ENCODE measurements at regions not wholly inside any gene's neighbourhood (a gene's known extent, or its start where the extent isn't known, plus 50 kb on each side); places are given as distances from the start of the nearest gene placed in this dataset.
A peak's percentile ranks its signal among the peaks of the same experiment; 100 is the strongest.
"Not testable (repeated sequence)": the region's sequence is repeated elsewhere in the genome, so short reads cannot be mapped to it uniquely, and the experiment has no call there.

- H3K56ac ChIP-seq (ENCODE audit: insufficient read length, low read depth, low read length); H2BK120ac ChIP-seq (ENCODE audit: low read depth, low read length, poor library complexity, severe bottlenecking); H3K18ac ChIP-seq (ENCODE audit: insufficient read length, low read depth, low read length); H2AK5ac ChIP-seq (ENCODE audit: insufficient read length, low read length); H3K9me3 ChIP-seq (ENCODE audit: control insufficient read depth, low read depth, low read length); H4K5ac ChIP-seq (ENCODE audit: insufficient read length, low read depth, low read length); H2AFZ ChIP-seq (ENCODE audit: low read length); H3K36me3 Mint-ChIP-seq (ENCODE audit: insufficient read depth in 1 of 3, low read depth in 3 of 3); H3K27me3 ChIP-seq (ENCODE audit: insufficient read depth, low read length); H3K23ac ChIP-seq (ENCODE audit: insufficient read length, low read depth, low read length); H3K9me3 Mint-ChIP-seq; H3K4ac ChIP-seq (ENCODE audit: low read depth, low read length); H3K23me2 ChIP-seq (ENCODE audit: insufficient read length, low read depth, low read length, poor library complexity, severe bottlenecking); H3K79me2 ChIP-seq (ENCODE audit: insufficient read depth, low read length); H3T11ph ChIP-seq (ENCODE audit: low read length); H4K20me1 ChIP-seq (ENCODE audit: control insufficient read depth, insufficient read depth, insufficient read length); H3K9ac ChIP-seq (ENCODE audit: extremely low read depth, insufficient read length, low read length); H4K91ac ChIP-seq (ENCODE audit: insufficient read length, low read depth, low read length); H3K27ac ChIP-seq (ENCODE audit: insufficient read length, low read depth, low read length); H4K8ac ChIP-seq (replicated peaks; ENCODE audit: insufficient read length, low read depth, low read length); H3K4me3 Mint-ChIP-seq; H3K14ac ChIP-seq (ENCODE audit: insufficient read depth, low read length); H3K4me1 ChIP-seq (ENCODE audit: insufficient read depth, low read length); H2BK20ac ChIP-seq (ENCODE audit: low read depth, low read length, poor library complexity, severe bottlenecking); H3K27me3 Mint-ChIP-seq (ENCODE audit: low read depth); H2BK15ac ChIP-seq (ENCODE audit: low read depth, low read length); DNase-seq; H2BK12ac ChIP-seq (ENCODE audit: insufficient read length, low read depth, low read length); H2BK5ac ChIP-seq (ENCODE audit: insufficient read length, low read length); H3K4me2 ChIP-seq (ENCODE audit: insufficient read depth, insufficient read length, low read length); H3K79me1 ChIP-seq (ENCODE audit: insufficient read depth, low read depth, low read length, poor library complexity, severe bottlenecking): not testable (repeated sequence)
- Mint-ChIP-seq H3K27ac (peak overlapping the region in 1 of 3 experiments; percentile 65; a peak in 2 of 7 replicates), H3K4me1 (peaks cover 30 to 35% of the 10 kb centered on the region in 2 experiments)
- WGBS (ENCODE audit: extremely low coverage, insufficient read length, low lambda C conversion rate): no CpG with 5 or more reads among the region's 6 CpGs
Observed at GRCh38 chr10:80018406-80018984, 60.0 kb upstream of the TMEM254 start.

GRCh38 chr10:80017186-80017585, 61.3 kb upstream of the TMEM254 start:
- H3T11ph ChIP-seq (ENCODE audit: low read length); H3K27ac Mint-ChIP-seq; H3K36me3 Mint-ChIP-seq (ENCODE audit: insufficient read depth in 1 of 3, low read depth in 3 of 3); H3K18ac ChIP-seq (ENCODE audit: insufficient read length, low read depth, low read length); H3K79me1 ChIP-seq (ENCODE audit: insufficient read depth, low read depth, low read length, poor library complexity, severe bottlenecking); H4K91ac ChIP-seq (ENCODE audit: insufficient read length, low read depth, low read length); H3K27me3 Mint-ChIP-seq (ENCODE audit: low read depth); H2BK12ac ChIP-seq (ENCODE audit: insufficient read length, low read depth, low read length); H3K23me2 ChIP-seq (ENCODE audit: insufficient read length, low read depth, low read length, poor library complexity, severe bottlenecking); H2BK20ac ChIP-seq (ENCODE audit: low read depth, low read length, poor library complexity, severe bottlenecking); H4K20me1 ChIP-seq (ENCODE audit: control insufficient read depth, insufficient read depth, insufficient read length); H3K27me3 ChIP-seq (ENCODE audit: insufficient read depth, low read length); H3K4me2 ChIP-seq (ENCODE audit: insufficient read depth, insufficient read length, low read length); H3K9me3 Mint-ChIP-seq; H3K4me3 Mint-ChIP-seq; H3K4ac ChIP-seq (ENCODE audit: low read depth, low read length); H3K27ac ChIP-seq (ENCODE audit: insufficient read length, low read depth, low read length); H2BK5ac ChIP-seq (ENCODE audit: insufficient read length, low read length); H3K9ac ChIP-seq (ENCODE audit: extremely low read depth, insufficient read length, low read length); H3K14ac ChIP-seq (ENCODE audit: insufficient read depth, low read length); H4K5ac ChIP-seq (ENCODE audit: insufficient read length, low read depth, low read length); H2AFZ ChIP-seq (ENCODE audit: low read length); H2AK5ac ChIP-seq (ENCODE audit: insufficient read length, low read length); H4K8ac ChIP-seq (replicated peaks; ENCODE audit: insufficient read length, low read depth, low read length); H3K56ac ChIP-seq (ENCODE audit: insufficient read length, low read depth, low read length); H2BK15ac ChIP-seq (ENCODE audit: low read depth, low read length); H3K23ac ChIP-seq (ENCODE audit: insufficient read length, low read depth, low read length); H2BK120ac ChIP-seq (ENCODE audit: low read depth, low read length, poor library complexity, severe bottlenecking); DNase-seq; H3K4me1 ChIP-seq (ENCODE audit: insufficient read depth, low read length); H3K9me3 ChIP-seq (ENCODE audit: control insufficient read depth, low read depth, low read length); H3K79me2 ChIP-seq (ENCODE audit: insufficient read depth, low read length): not testable (repeated sequence)
- WGBS (ENCODE audit: extremely low coverage, insufficient read length, low lambda C conversion rate): no CpG with 5 or more reads among the region's 8 CpGs
- H3K4me1 Mint-ChIP-seq: peaks cover 32 to 36% of the 10 kb centered on the region in 2 experiments

All from H9 (cell line).